MM.1S (cell line): ENCODE measurements at regions not wholly inside any gene's neighbourhood (a gene's known extent, or its start where the extent isn't known, plus 50 kb on each side); places are given as distances from the start of the nearest gene placed in this dataset.

ENCODE experiments used
- DNase-seq: peaks from one replicate; pipeline ENCODE4 v3.0.0-alpha.2; 2015
- H2AFZ ChIP-seq: fragments of 300-600 bp; sonication (generic); 2 replicates; pipeline ENCODE4 v1.6.0; 2016; ENCODE audit warnings: antibody characterized with exemption, low read length
- H3F3A ChIP-seq: fragments of 300-600 bp; sonication (generic); 2 replicates; pipeline ENCODE4 v1.6.1; 2016; ENCODE audit warnings: mild to moderate bottlenecking, antibody characterized with exemption, low read length, moderate library complexity, mixed read lengths; ENCODE audit not compliant: insufficient read depth
- H3K27ac ChIP-seq: fragments of 300-600 bp; sonication (generic); 2 replicates; pipeline ENCODE4 v1.5.1; 2016; ENCODE audit warnings: mild to moderate bottlenecking, low read length
- H3K27me3 ChIP-seq: fragments of 300-600 bp; sonication (generic); replicated peaks from 2 replicates; pipeline ENCODE4 v1.6.0; 2016; ENCODE audit warnings: low read length; ENCODE audit not compliant: insufficient read depth
- H3K36me3 ChIP-seq: fragments of 300-600 bp; sonication (generic); replicated peaks from 2 replicates; pipeline ENCODE4 v1.6.1; 2016; ENCODE audit warnings: mild to moderate bottlenecking, low read length, mixed read lengths; ENCODE audit not compliant: insufficient read depth
- H3K4me1 ChIP-seq: fragments of 300-600 bp; sonication (generic); 2 replicates; pipeline ENCODE4 v1.6.1; 2016; ENCODE audit warnings: low read length, mixed read lengths
- H3K4me2 ChIP-seq: fragments of 300-600 bp; sonication (generic); 2 replicates; pipeline ENCODE4 v1.6.0; 2016; ENCODE audit warnings: low read depth, low read length
- H3K4me3 ChIP-seq: fragments of 300-600 bp; sonication (generic); 2 replicates; pipeline ENCODE4 v1.5.1; 2016; ENCODE audit warnings: low read length, mixed read lengths
- H3K79me2 ChIP-seq: fragments of 300-600 bp; sonication (generic); 2 replicates; pipeline ENCODE4 v1.6.1; 2016; ENCODE audit warnings: mixed run types, low read length, mixed read lengths
- H3K9ac ChIP-seq: fragments of 300-600 bp; sonication (generic); 2 replicates; pipeline ENCODE4 v1.6.1; 2016; ENCODE audit warnings: low read length, mixed read lengths
- H3K9me2 ChIP-seq: fragments of 300-600 bp; sonication (generic); replicated peaks from 2 replicates; pipeline ENCODE4 v1.6.1; 2016; ENCODE audit warnings: mild to moderate bottlenecking, low read length, mixed read lengths; ENCODE audit not compliant: insufficient read depth
- H3K9me3 ChIP-seq: fragments of 300-600 bp; sonication (generic); replicated peaks from 2 replicates; pipeline ENCODE4 v1.6.1; 2016; ENCODE audit warnings: mild to moderate bottlenecking, low read length, mixed read lengths; ENCODE audit not compliant: insufficient read depth
- H4K20me1 ChIP-seq: fragments of 300-600 bp; sonication (generic); 2 replicates; pipeline ENCODE4 v1.6.1; 2016; ENCODE audit warnings: mild to moderate bottlenecking, low read length, moderate library complexity, mixed read lengths; ENCODE audit not compliant: insufficient read depth
- CTCF ChIP-seq: fragments of 300-600 bp; sonication (generic); IDR thresholded peaks from 2 replicates; pipeline ENCODE4 v1.5.1; 2016; ENCODE audit warnings: antibody characterized with exemption, low read length, mixed read lengths
- EZH2 ChIP-seq: fragments of 300-600 bp; sonication (generic); optimal IDR thresholded peaks from 2 replicates; pipeline ENCODE3; 2017; ENCODE audit warnings: low read depth, mild to moderate bottlenecking, antibody characterized with exemption, low read length, mixed read lengths
- EZH2phosphoT487 ChIP-seq: fragments of 300-600 bp; sonication (generic); IDR thresholded peaks from 2 replicates; pipeline ENCODE4 v1.6.1; 2018; ENCODE audit warnings: antibody characterized with exemption, low read length

GRCh38 chr14:97539411-97539795, 742.2 kb downstream of the VRK1 start:
- Histone ChIP-seq H4K20me1 (no peaks in the 10 kb centered on the region), H3K79me2 (no peaks in the 10 kb centered on the region)

GRCh38 chr14:97539884-97540283, 742.7 kb downstream of the VRK1 start:
- Histone ChIP-seq H2AFZ (no peak overlapping the region), H3K4me1 (no peaks in the 10 kb centered on the region), H3K9ac (no peak overlapping the region), H3K79me2 (no peaks in the 10 kb centered on the region), H3K4me3 (no peak overlapping the region), H3K9me3 (no peaks in the 10 kb centered on the region), H3K27ac (no peak overlapping the region), H3K9me2 (no peaks in the 10 kb centered on the region), H3K4me2 (no peak overlapping the region), H3K27me3 (no peaks in the 10 kb centered on the region), H4K20me1 (no peaks in the 10 kb centered on the region), H3F3A (no peaks in the 10 kb centered on the region), H3K36me3 (no peaks in the 10 kb centered on the region)
- TF ChIP-seq EZH2phosphoT487: no peak
- no peak for TF ChIP-seq EZH2
- DNase-seq: no peak

More at GRCh38 chr14:97539411-97539795, 742.2 kb downstream of the VRK1 start:
- Histone ChIP-seq H3K4me2 (no peak overlapping the region), H3K27me3 (no peaks in the 10 kb centered on the region), H3K27ac (no peak overlapping the region), H3K9me3 (no peaks in the 10 kb centered on the region), H3K36me3 (no peaks in the 10 kb centered on the region), H3K9me2 (no peaks in the 10 kb centered on the region), H3K9ac (no peak overlapping the region), H2AFZ (no peak overlapping the region), H3K4me1 (no peaks in the 10 kb centered on the region), H3F3A (no peaks in the 10 kb centered on the region), H3K4me3 (no peak overlapping the region)
- no peak for DNase-seq
- no peak for TF ChIP-seq CTCF
- TF ChIP-seq EZH2phosphoT487: no peak
- TF ChIP-seq EZH2: no peak

DNA sequence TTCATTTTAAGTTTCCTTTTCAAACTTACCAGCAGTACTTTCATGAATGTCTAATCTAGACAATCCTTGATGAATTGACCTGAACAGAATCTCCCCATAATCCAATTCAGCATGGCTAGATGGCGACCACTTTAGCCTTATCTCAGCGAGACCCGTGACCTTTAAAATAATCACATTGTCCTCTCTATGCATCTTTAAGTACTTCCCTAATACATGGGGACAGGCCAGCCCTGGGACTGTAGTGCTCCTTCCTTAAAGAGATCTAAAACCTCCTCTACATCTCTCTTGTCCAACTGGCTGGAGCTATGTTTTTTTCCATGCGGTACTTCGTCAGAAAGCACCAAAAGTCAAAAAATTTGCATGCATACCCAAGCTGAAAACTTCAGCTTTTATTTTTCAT, 746.0 kb downstream of the VRK1 start:
- no peaks in the 10 kb centered on the region for H3K27me3 ChIP-seq
- no peaks in the 10 kb centered on the region for H3K79me2 ChIP-seq
- H3K4me1 ChIP-seq: no peaks in the 10 kb centered on the region
- H3K4me2 ChIP-seq: no peak overlapping the region
- H3K4me3 ChIP-seq: no peak overlapping the region
- H3K27ac ChIP-seq: no peak overlapping the region
- no peak overlapping the region for H2AFZ ChIP-seq
- H3F3A ChIP-seq: no peaks in the 10 kb centered on the region
- H3K9me2 ChIP-seq: no peaks in the 10 kb centered on the region
- no peaks in the 10 kb centered on the region for H3K9me3 ChIP-seq
- TF ChIP-seq CTCF: no peak
- TF ChIP-seq EZH2phosphoT487: no peak
- TF ChIP-seq EZH2: no peak
- no peaks in the 10 kb centered on the region for H4K20me1 ChIP-seq
- H3K36me3 ChIP-seq: no peaks in the 10 kb centered on the region
- H3K9ac ChIP-seq: no peak overlapping the region
- no peak for DNase-seq

GRCh38 chr14:97543816-97544215, 746.6 kb downstream of the VRK1 start:
- no peak for TF ChIP-seq CTCF
- TF ChIP-seq EZH2phosphoT487: no peak
- Histone ChIP-seq H3K4me1 (no peaks in the 10 kb centered on the region), H3F3A (no peaks in the 10 kb centered on the region), H3K9me2 (no peaks in the 10 kb centered on the region), H3K9ac (no peak overlapping the region), H3K4me3 (no peak overlapping the region), H4K20me1 (no peaks in the 10 kb centered on the region), H3K36me3 (no peaks in the 10 kb centered on the region), H2AFZ (no peak overlapping the region), H3K79me2 (no peaks in the 10 kb centered on the region), H3K9me3 (no peaks in the 10 kb centered on the region), H3K27ac (no peak overlapping the region), H3K27me3 (no peaks in the 10 kb centered on the region), H3K4me2 (no peak overlapping the region)
- no peak for DNase-seq
